Lung microvascular endothelial cell (primary cell): ENCODE measurements at regions not wholly inside any gene's neighbourhood (a gene's known extent, or its start where the extent isn't known, plus 50 kb on each side); places are given as distances from the start of the nearest gene placed in this dataset.
"Not testable (repeated sequence)": the region's sequence is repeated elsewhere in the genome, so short reads cannot be mapped to it uniquely, and the experiment has no call there.

ENCODE experiments used
- DNase-seq, 2 donors: peaks; one replicate each; pipeline versions ENCODE4 v3.0.0 to v3.0.0-alpha.2; 2010; ENCODE audit warnings: low read depth in 2 of 2

DNA sequence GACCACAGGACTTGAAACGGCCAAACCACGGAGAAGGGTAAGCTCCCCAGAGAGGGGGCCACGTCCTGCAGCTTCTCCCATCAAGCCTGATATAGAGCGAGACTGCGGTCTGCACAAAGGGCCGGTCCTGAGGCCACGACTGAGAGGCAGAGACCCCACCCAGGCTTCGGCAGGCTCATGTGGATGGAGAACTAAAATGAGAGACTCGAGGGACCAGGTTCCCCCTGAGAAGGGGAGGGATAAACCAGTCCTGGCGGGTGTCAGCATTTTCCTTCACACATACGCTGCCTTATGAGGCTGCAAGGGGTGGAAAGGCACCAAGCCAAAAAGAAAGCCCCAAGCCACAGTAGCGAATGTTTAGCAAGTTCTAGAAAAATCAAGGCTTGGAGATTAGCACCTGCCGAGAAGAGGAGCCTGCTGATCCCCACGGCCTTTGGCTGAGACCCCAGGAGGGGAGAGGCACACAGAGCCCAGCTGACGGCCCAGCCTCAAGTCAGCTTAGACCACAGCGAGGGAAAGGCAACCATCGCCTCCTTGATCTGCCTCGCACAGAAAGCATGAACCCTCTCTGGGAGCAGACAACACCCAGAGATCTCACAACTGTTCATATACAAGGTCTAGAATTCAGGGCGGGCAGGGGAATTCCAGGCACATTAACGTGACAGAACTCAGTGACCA is 92.6 kb upstream of the RNF32 start:
- no peak for DNase-seq

DNA sequence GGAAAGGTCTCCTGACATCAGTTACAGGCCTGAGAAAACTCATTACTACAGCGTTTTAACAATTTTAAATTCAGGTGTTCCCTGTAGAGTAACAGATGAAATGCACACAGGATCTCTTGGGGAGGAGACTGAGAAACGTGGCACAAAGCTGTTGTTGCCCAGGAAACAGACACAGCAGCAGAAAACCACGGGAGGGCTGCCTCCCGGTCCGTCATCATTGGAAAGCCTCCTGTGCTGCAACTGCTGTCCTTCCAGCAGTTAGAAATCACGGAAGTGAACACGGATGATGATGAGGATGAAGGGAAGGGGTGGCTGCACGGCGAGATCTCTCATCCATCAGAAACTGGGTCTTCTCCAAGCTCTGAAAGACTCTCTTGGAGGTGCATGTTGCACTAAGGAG is 94.6 kb upstream of the RNF32 start:
- no peak for DNase-seq

DNA sequence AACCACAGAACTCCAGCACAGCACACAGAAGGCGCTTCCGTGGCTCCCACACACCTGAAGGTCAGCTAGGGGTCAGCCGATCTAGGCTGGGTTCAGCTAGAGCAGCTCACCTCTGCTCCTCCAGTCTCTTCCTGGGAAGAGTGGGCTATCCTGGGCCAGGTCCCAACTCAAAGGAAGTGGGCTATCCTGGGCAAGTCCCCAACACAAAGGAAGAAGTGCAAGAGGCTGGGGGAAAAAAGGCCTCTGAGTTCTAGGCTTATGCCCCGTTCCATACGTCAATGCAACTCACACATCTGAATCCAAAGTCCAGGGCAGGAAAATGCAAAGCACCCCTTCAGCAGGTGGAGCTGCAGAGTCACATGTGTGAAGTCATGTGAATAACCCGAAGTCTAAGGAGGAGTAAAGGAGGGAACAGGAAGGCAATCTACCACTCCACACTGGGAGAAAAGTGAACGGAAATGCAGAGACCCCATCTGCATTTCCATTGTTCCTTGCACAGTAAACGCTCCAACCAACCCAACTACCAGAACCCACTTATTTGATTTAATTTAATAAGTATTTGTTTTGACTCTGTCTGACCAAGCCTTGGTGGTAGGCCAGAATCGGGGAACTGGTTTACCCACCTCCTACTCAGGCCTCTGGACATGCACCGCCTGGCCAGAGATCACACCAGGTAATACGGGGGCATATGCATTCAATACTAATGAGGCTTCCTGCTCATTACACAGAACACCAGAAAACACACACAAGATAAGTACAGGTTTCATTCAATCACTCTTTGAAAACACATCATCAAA is 95.5 kb upstream of the RNF32 start:
- no peak for DNase-seq

DNA sequence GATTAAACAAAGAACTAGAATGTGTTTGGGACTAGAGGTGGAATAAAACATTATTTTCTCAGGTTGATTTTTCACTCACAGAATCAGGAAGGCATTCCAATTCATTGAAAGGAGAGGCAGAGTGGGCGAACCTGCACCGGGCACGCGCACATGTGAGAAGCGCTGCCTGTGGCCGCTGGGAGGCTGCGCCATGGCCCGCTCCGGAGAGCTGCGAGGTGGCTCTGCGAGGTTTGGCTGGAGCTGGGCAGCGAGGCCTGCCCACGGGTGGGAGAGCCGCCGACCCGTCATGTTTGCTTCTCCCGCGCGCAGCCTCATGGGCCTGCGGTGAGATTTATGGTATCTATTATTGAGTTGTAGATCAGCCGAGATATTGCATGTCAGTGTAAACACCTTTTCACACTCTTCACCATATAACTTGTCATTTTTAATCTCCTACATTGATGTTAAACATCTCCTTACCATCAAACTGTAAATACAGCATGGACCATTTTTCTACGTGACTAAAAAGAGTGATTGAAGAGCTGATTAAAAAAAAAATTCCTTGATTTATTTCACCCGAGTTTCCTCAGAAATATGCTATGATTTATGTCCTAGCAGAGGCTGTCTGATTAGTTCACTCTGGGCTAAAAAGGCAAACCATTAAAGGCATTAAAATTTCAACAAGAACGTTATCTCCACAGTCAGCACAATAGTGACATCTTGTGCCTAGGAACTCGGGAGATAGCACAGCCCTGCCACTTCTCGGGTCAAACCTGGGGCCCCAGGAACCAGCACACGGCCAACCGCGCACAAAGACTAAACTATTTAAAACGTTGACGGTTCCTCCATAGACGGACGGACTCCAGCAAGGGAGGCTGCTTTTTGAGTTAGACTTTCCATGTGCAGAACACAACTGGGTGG is 96.6 kb upstream of the RNF32 start:
- DNase-seq: no peak

DNA sequence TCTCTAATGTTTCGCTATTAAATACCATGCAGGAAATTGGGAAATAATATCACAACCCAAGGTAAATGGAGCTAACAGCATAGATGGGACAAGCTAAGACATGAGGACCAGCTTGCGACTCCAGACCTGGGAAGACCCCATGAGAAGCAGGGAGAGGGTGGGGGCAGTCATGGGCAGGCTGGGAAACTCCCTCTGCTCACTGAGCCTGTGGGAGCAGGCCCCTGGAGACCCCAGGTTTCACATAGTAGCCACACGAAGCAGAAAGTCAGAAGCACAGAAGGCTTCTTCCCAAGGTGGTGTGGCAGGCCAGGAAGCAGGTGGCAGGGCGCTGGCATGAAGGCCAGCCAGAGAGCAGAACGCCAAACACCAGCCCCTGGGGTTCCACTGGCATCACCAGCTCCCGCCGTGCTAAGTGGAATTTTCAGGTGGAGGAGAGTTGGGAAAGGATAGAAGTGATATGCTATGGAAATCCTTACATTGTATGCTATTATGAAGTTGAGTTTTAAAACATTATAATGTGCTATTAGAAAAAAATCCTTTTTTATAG is 99.9 kb upstream of the RNF32 start:
- no peak for DNase-seq

DNA sequence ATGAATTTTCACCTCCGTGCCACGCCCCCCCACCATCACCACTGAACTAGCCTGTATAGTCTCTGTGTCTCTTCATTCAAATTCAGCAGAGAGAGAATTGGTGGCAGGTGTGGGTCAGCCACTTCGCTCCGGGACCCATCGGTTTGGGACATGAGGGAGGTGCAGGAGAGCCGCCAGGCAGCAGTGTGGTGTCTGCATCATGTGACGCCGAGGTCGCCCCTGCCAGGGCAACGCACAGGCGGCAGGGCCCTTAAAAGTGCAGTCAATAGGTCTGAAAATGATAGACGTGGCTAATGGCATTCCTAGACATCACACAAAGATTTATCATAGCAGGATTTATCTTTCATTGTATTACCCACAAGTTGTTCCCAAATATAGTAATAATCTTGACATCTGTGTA is 100.6 kb upstream of the RNF32 start:
- no peak for DNase-seq

DNA sequence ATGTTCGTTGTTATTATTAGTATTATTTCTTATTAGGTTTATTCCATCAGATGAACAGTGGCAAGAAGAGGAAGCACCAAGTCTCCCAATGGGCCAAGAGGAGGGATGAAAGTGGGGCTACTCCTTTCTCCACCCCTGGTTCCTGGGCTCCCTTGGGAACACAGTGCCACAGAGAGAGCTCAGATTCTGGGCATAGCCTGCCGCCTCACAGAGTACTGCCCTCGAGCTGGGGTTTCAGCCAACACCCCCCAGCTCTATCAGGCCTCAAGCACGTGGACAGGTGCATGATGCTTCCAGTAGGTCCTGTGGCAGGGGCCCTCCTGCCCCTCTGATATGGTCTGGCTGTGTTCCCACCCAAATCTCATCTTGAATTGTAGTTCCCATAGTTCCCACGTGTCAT is 103.6 kb upstream of the RNF32 start:
- no peak for DNase-seq

DNA sequence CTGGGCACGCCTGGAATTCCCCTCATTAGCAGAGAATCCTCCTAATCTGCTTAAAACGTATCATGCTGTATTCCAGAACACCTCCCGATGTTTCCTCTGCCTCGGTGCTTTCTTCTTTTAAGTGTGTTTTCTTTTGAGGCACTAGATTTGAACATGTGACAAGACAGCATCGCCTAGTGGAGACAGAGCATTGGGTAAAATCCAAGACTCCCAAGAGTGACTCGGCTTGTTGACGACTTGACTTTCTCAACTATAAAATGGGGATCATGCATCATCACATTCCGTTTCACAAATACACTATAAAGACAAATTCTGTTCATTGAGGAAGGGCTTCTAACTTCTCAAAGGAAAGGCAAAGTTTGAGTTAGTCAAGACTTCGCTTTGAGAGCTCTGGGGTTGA is 105.6 kb upstream of the RNF32 start:
- DNase-seq: no peak

DNA sequence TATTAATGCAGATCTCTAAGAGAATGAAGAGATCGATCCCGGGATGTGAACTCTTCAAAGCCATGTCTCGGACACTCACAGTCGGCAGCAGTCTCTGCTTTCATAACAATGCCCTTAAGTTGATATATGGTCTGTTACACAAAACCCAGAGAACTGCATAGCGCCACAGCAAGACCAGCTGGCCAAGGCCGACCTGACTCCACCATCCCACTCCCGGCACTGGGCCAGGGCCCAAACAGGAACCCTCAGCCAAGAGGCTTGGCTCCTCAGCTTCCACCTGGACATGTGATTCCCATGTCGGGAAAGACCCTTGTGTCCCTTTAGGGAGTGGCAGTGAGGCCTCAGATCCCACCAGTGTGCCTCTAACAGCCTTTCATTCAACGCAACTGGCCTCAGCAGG is 106.6 kb upstream of the RNF32 start:
- DNase-seq: no peak

DNA sequence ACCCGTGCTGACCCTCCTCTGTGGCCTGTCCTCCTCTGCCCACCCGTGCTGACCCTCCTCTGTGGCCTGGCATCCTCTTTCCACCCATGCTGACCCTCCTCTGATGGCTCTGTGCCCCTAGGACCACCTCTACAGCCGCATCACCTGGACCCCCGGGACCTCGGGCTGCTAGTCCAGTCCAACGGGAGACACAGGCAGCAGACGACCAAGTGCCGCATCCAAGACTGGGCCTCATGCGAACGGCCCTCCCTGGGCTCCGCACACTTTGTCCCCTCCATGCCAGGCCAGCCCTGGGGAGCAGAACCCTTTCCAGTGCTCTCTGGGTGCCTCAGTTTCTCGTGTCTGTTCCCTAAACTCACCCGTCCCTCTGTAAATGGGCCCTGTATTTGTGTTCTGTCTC is 107.2 kb upstream of the RNF32 start:
- DNase-seq: no peak

DNA sequence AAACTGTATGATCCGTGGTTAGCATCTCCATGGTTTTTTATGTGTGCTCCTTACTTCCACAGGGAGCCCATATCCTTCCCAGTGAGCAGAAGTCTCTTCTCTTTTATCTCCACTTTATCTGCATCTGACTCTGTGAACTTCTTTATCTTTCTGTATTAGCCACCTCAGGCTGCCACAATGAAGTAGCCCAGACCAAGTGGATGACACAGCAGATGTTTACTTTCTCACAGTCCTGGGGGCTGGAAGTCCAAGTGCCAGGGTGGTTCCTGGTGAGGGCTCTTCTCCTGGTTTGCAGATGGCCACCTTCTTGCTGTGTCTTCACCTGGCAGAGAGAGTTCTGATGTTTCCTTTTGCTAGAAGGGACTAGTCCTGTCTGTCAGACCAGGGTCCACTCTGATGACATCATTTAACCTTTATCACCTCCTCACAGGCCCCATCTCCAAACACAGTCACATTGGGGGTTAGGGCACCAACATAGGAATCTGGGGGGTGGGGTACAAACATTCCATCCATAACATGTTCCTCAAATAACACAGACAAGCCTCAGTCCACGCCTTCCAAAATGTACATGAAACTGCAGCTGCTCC is 108.5 kb upstream of the RNF32 start:
- no peak for DNase-seq

DNA sequence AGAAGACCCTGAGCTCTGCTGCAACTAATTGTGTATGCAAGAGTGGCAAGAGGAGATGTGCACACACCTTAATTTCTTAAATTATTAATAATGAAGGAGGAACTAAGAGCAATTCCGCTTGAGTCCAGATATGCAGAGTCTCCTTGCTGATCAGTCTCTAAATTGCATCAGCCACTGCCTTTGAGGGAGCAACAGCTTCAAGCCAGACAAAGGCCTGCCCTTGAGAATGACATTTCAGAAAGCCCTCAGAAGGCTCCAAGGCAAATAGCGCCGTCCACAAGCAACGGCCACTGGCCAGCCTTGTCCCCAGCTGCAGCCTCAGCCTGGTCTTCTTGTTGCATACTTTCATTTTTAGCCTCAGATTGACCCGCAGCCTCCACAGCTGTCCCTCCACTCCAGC is 110.6 kb upstream of the RNF32 start:
- no peak for DNase-seq

DNA sequence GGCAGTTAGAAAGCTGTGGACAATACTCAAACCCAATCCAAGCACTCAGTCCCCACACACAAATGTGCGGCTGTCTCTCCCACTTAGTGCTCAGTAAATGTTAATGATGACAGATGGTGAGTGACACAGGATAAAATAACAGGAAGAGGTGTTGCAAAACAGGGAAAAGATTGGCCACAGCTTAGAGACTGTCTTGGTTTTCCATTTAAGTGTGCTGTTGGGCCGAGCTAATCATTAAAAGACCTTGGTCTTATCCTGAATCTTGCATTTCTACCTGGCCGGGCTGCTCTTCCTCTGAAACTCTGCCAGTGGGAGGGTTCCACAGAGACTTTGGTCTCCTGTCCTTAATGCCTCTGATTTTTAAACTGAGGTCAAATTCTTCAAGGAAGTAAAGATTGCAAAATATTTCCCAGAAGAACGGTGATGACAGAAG is 113.1 kb upstream of the RNF32 start:
- peak in 1 of 2 donors; percentile 28 for DNase-seq

DNA sequence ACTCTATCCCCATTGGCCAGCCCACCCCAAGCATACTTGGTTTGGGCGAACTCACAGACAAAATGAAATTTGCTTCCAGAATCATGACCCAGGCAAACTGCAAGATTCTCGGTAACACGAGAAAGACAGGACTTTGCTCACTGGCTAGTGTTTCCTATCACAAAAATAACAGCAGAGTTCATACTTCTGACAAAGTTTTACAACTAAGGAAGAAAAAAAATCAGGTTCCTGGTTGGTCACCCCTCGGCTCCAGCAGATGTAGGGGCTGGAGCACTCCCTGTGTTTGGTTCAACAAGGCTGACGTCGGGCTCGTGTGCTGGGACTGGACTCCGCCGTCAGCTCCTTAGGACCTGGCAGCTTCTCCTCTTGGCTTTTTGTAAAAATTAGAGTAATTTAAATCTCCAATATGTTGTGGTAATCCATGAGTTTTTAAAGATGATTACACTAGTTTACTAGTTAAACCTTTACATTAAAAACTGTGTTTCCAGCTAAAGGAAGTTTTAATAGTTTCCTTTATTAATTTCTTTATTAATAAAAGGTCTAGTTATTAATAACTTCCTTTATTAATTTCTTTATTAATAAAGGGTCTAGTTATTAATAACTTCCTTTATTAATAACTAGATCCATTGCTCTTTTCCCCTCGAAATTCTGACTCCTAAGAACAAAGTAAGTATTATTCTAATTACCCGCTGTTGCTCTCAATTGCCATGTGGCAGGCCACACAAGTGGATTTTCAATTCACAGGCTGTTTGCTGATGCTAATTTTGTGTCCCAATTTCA is 115.6 kb upstream of the RNF32 start:
- DNase-seq: no peak

DNA sequence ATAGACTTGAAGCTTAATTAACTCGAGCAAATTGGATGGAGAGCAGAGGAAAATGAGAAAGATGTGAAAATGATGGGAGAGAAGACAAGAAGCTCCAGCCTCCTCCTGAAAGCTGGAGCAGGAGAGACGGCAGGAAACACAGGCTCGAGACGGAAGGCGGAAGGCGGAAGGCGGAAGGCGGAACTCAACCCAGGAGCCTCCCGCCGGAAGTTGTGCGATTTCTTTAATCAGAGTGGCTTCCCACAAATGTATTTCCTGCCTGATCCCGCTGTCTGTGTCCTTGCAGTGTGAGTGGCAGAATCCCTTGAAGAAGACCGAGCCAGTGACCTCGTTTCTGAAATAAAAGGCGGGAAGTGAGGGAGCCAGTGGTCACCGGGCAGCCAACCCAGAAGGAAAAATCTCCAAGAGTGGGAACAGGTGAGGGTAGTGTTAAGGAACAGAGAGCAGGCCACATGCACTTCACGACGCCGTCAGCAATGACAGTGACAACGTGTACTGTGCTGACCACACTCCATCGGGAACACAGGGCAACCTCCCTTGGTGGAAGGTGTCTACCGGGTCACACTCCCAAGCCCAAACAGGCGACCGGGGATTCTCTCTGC is 117.0 kb upstream of the RNF32 start:
- no peak for DNase-seq

DNA sequence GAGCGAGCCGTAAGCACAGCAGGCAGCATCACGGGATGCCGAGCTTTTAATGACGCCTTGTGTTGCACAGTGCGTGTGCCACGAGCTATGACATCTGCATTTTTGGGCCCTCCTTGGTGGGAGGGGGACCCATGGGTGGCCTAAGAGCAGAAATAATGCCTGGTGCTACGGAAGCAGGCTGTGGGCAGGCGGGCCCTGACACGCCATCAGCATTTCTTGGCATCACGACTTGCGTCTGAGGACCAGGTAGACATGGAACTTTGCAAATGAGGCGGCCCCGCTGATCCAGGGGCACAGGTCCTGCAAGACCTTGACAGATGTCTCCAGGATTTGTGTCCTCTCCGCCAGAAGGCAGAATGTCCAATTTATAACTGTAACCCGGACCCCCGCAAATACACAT is 117.8 kb upstream of the RNF32 start:
- no peak for DNase-seq

DNA sequence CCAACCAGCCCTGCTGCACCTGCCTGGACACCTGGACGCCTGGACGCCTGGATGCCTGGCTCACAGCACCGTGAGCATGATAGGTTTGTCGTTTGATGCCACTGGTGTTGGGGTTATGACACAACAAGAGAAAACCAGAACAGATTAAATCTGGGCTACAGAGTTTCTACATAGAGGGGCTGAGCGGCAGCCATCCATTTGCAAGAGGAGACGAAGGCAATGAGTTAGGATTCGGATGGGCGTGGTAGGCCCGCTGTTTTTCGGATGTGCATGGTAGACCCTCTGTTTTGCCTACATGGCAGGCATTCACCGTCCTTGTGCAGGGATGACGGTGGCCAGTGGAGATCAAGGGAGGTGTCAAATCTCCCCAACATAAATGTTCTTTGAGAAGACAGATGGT is 121.5 kb upstream of the RNF32 start:
- DNase-seq: no peak

DNA sequence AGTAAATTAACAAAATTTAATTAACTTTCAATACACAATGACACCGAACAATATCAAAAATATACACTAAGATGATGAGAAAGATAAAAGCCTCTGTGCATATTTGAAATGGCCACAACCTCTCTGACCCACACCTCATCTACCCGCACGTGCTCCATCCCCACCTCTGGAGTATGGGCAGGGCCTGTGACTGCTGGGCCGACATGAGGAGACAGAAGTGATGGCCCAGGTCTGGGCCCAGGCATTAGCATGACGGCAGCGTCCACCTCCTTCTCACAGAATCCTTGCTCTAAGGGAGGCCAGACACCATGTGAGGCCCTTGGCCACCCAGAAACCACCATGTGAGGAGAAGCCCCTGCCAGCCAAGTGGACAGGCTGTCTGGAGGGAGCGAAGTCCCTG is 122.1 kb upstream of the RNF32 start:
- no peak for DNase-seq

DNA sequence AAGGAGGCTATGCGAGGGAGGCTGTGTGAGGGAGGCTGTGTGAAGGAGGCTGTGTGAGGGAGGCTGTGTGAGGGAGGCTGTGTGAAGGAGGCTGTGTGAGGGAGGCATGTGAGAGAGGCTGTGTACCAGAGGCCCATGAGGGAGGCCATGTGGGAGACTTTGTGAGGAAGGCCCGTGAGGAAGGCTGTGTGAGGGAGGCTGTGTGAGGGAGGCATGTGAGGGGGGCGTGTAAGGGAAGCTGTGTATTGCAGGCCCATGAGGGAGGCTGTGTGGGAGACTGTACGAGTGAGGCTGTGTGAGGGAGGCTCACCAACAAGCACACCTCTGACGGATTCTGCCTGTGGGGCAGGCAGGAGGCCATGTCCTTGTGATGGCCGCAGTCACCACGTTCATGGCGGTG is 122.7 kb upstream of the RNF32 start:
- DNase-seq: not testable (repeated sequence)

DNA sequence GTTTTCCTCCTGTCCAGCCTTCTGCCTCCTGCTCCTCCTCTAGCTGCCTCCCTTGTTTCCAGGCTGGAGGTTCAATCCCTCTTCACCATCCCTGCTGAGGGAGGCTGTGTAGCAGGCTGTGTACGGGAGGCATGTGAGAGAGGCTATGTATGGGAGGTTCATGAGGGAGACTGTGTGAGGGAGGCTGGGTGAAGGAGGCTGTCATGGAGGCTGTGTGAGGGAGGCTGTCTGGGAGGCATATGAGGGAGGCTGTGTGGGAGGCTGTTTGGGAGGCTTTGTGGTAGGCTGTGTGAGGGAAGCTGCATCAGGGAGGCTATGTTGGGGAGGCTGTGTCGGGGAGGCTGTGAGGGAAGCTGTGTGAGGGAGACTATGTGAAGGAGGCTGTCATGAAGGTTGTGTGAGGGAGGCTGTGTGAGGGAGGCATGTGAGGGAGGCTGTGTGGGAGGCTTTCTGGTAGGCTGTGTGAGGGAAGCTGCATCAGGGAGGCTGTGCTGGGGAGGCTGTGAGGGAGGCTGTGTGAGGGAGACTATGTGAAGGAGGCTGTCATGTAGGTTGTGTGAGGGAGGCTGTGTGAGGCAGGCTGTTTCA is 123.7 kb upstream of the RNF32 start:
- DNase-seq: no peak
